ENCODE measurements at regions not wholly inside any gene's neighbourhood (a gene's known extent, or its start where the extent isn't known, plus 50 kb on each side); places are given as distances from the start of the nearest gene placed in this dataset.

DNA sequence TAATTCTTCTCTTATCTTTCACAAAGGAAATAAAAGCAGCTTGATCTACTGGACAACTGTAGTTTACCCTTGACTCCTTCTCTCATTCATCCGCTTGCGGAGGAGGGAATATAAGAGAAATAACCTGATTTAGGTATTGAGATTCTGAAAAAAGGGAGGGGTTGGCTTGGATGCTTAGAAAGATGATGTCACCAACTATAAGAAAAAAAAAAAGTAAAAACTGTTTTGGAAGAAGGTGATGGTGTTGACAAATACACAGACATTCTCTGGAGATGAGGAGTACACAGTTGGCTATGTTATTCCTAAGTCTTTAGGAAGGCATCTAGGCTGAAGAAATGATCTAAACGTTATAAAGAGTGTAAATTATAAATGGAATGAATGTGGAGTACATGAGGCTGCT is 103.3 kb downstream of the TMEM114 start:
- intact Hi-C loops (cut with micrococcal nuclease): no loop called here
- RAD21 ChIA-PET (ENCODE audit: low non-redundant PET in 1 of 2, low total read pairs in 2 of 2, uncharacterized antibody in 2 of 2, unreplicated experiment in 2 of 2): no interaction called here
- Histone ChIP-seq H3K27ac (ENCODE audit: low read depth, low read length) (no peak overlapping the region), H3K9me3 (ENCODE audit: control insufficient read depth in 1 of 2, insufficient read depth in 1 of 2, low read depth in 1 of 2, low read length in 2 of 2) (no peaks in the 10 kb centered on the region), H3K9me2 (ENCODE audit: insufficient read depth) (no peaks in the 10 kb centered on the region), H3K4me3 (replicated peaks in 1 of 2; ENCODE audit: low read depth in 1 of 2, low read length in 2 of 2) (no peak overlapping the region), H3K9ac (ENCODE audit: low read length) (no peak overlapping the region), H3K79me2 (ENCODE audit: insufficient read depth, low read length) (no peaks in the 10 kb centered on the region), H4K20me1 (ENCODE audit: insufficient read depth) (no peaks in the 10 kb centered on the region), H2AFZ (ENCODE audit: low read depth, low read length, poor library complexity, severe bottlenecking) (no peak overlapping the region), H3K27me3 (ENCODE audit: insufficient read depth, low read length) (peaks cover 3% of the 10 kb centered on the region; the same call in 1 of the 2 replicates), H3K4me2 (ENCODE audit: low read length) (no peak overlapping the region), H3K4me1 (ENCODE audit: control insufficient read depth in 1 of 2, insufficient read depth in 2 of 2, low read length in 2 of 2) (no peaks in the 10 kb centered on the region), H3K36me3 (ENCODE audit: control insufficient read depth in 1 of 2, insufficient read depth in 2 of 2, low read length in 2 of 2) (no peaks in the 10 kb centered on the region)
- TF ChIP-seq POLR2AphosphoS5 (IDR thresholded peaks at IDR 0.05; ENCODE audit: low read depth, low read length) (no peak), CBX3 (IDR thresholded peaks at IDR 0.05; ENCODE audit: low read depth) (no peak), EZH2 (IDR thresholded peaks at IDR 0.05) (no peak), ZNF274 (IDR thresholded peaks at IDR 0.05; ENCODE audit: low read depth, low read length) (no peak), RAD21 (IDR thresholded peaks at IDR 0.05; ENCODE audit: low read depth) (no peak), ZFX (IDR thresholded peaks at IDR 0.05) (no peak), ELF1 (IDR thresholded peaks at IDR 0.05; ENCODE audit: borderline replicate concordance, low read depth) (no peak), SP1 (IDR thresholded peaks at IDR 0.05; ENCODE audit: low read depth) (no peak), YY1 (IDR thresholded peaks at IDR 0.05; ENCODE audit: extremely low read depth, insufficient replicate concordance, low read depth, low read length) (no peak), POLR2A (IDR thresholded peaks at IDR 0.05; ENCODE audit: borderline replicate concordance, extremely low read depth, insufficient read depth, insufficient read length) (no peak), EGR1 (IDR thresholded peaks at IDR 0.05; ENCODE audit: low read depth) (no peak), FOSL1 (IDR thresholded peaks at IDR 0.05; ENCODE audit: low read depth) (no peak), SRF (IDR thresholded peaks at IDR 0.05; ENCODE audit: low read depth) (no peak), JUND (IDR thresholded peaks at IDR 0.05) (no peak)
- TF ChIP-seq, protein P1, sequence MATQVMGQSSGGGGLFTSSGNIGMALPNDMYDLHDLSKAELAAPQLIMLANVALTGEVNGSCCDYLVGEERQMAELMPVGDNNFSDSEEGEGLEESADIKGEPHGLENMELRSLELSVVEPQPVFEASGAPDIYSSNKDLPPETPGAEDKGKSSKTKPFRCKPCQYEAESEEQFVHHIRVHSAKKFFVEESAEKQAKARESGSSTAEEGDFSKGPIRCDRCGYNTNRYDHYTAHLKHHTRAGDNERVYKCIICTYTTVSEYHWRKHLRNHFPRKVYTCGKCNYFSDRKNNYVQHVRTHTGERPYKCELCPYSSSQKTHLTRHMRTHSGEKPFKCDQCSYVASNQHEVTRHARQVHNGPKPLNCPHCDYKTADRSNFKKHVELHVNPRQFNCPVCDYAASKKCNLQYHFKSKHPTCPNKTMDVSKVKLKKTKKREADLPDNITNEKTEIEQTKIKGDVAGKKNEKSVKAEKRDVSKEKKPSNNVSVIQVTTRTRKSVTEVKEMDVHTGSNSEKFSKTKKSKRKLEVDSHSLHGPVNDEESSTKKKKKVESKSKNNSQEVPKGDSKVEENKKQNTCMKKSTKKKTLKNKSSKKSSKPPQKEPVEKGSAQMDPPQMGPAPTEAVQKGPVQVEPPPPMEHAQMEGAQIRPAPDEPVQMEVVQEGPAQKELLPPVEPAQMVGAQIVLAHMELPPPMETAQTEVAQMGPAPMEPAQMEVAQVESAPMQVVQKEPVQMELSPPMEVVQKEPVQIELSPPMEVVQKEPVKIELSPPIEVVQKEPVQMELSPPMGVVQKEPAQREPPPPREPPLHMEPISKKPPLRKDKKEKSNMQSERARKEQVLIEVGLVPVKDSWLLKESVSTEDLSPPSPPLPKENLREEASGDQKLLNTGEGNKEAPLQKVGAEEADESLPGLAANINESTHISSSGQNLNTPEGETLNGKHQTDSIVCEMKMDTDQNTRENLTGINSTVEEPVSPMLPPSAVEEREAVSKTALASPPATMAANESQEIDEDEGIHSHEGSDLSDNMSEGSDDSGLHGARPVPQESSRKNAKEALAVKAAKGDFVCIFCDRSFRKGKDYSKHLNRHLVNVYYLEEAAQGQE (IDR thresholded peaks at IDR 0.05; ENCODE audit: low read depth): no peak
- TF ChIP-seq, protein P2, sequence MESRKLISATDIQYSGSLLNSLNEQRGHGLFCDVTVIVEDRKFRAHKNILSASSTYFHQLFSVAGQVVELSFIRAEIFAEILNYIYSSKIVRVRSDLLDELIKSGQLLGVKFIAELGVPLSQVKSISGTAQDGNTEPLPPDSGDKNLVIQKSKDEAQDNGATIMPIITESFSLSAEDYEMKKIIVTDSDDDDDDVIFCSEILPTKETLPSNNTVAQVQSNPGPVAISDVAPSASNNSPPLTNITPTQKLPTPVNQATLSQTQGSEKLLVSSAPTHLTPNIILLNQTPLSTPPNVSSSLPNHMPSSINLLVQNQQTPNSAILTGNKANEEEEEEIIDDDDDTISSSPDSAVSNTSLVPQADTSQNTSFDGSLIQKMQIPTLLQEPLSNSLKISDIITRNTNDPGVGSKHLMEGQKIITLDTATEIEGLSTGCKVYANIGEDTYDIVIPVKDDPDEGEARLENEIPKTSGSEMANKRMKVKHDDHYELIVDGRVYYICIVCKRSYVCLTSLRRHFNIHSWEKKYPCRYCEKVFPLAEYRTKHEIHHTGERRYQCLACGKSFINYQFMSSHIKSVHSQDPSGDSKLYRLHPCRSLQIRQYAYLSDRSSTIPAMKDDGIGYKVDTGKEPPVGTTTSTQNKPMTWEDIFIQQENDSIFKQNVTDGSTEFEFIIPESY (IDR thresholded peaks at IDR 0.05; ENCODE audit: extremely low read depth, insufficient replicate concordance, low read length): no peak
- TF ChIP-seq, protein P3, sequence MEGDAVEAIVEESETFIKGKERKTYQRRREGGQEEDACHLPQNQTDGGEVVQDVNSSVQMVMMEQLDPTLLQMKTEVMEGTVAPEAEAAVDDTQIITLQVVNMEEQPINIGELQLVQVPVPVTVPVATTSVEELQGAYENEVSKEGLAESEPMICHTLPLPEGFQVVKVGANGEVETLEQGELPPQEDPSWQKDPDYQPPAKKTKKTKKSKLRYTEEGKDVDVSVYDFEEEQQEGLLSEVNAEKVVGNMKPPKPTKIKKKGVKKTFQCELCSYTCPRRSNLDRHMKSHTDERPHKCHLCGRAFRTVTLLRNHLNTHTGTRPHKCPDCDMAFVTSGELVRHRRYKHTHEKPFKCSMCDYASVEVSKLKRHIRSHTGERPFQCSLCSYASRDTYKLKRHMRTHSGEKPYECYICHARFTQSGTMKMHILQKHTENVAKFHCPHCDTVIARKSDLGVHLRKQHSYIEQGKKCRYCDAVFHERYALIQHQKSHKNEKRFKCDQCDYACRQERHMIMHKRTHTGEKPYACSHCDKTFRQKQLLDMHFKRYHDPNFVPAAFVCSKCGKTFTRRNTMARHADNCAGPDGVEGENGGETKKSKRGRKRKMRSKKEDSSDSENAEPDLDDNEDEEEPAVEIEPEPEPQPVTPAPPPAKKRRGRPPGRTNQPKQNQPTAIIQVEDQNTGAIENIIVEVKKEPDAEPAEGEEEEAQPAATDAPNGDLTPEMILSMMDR (IDR thresholded peaks at IDR 0.05 in 2 of 3, conservative IDR thresholded peaks at IDR 0.05 in 1 of 3; ENCODE audit: borderline replicate concordance in 1 of 3, insufficient read depth in 1 of 3, low read depth in 2 of 3, low read length in 2 of 3): no peak
- TF ChIP-seq, protein P4, sequence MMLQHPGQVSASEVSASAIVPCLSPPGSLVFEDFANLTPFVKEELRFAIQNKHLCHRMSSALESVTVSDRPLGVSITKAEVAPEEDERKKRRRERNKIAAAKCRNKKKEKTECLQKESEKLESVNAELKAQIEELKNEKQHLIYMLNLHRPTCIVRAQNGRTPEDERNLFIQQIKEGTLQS (IDR thresholded peaks at IDR 0.05): no peak
- CTCF ChIA-PET: no interaction called here
- ATAC-seq (no peak), DNase-seq (ENCODE audit: low read depth, low spot score) (no peak)
- BruUV-seq (replicated peaks): no TSS peak
- POLR2A ChIA-PET: interaction anchor here (0.7 kb wide), 1 partner anchor 413 kb away, joined by 3 read pairs; no protein-coding TSS in a partner anchor

All from HCT116 (cell line).